Keratinocyte (primary cell): ENCODE measurements at regions not wholly inside any gene's neighbourhood (a gene's known extent, or its start where the extent isn't known, plus 50 kb on each side); places are given as distances from the start of the nearest gene placed in this dataset.

Experiments used
- CTCF ChIP-seq, 3 experiments: IDR thresholded peaks in 1 of 3; conservative IDR thresholded peaks in 1 of 3; optimal IDR thresholded peaks in 1 of 3; 2 replicates in 2 of 3; 3 replicates in 1 of 3; pipeline versions ENCODE3 to v1.5.1; 2011; ENCODE audit warnings: low read length in 3 of 3, mild to moderate bottlenecking in 3 of 3, moderate library complexity in 2 of 3, control low read depth in 1 of 3, inconsistent platforms in 1 of 3; ENCODE audit not compliant: insufficient read depth in 2 of 3; ENCODE audit errors: extremely low read depth in 1 of 3
- EZH2 ChIP-seq: IDR thresholded peaks from one replicate; pipeline ENCODE4 v1.6.1; 2012; ENCODE audit warnings: inconsistent platforms, mild to moderate bottlenecking, low read length, moderate library complexity

DNA sequence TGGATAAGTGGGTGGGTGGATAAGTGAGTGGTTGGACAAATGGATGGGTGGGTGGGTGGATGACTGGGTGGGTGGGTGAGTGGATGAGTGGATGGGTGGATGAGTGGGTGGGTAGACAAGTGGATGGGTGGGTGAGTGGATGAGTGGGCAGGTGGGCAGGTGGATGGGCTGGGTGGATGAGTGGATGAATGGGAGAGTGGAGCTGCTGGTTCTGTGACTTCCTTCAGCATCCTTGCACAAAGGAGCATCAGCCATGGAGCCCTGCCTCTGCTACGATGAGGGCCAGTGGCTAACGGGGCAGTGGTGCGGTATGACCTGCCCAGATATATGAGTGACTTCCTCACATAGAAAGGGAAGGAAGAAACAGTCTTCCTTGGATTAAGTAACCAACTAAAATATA lies 398.7 kb upstream of the IRX4 start:
- TF ChIP-seq EZH2 (no peak), CTCF (optimal IDR thresholded peaks at IDR 0.05 in 1 of 3, IDR thresholded peaks at IDR 0.05 in 1 of 3, conservative IDR thresholded peaks at IDR 0.05 in 1 of 3; ENCODE audit: extremely low read depth in 1 of 3, insufficient read depth in 2 of 3, low read length in 3 of 3) (no peak)
